Endodermal cell (in vitro differentiated cells): ENCODE measurements at regions not wholly inside any gene's neighbourhood (a gene's known extent, or its start where the extent isn't known, plus 50 kb on each side); places are given as distances from the start of the nearest gene placed in this dataset.

Experiments
- DNase-seq: peaks from one replicate; pipeline ENCODE4 v3.0.0-alpha.2; 2017
- H3K27ac ChIP-seq: 2 replicates; pipeline ENCODE4 v1.5.1; 2013; ENCODE audit warnings: mild to moderate bottlenecking, low read depth, low read length, moderate library complexity
- H3K27me3 ChIP-seq: 2 replicates; pipeline ENCODE4 v1.6.1; 2013; ENCODE audit warnings: mild to moderate bottlenecking, low read length, moderate library complexity; ENCODE audit not compliant: insufficient read depth, control insufficient read depth, poor library complexity, severe bottlenecking
- H3K36me3 ChIP-seq: 2 replicates; pipeline ENCODE4 v1.7.0; 2013; ENCODE audit warnings: mild to moderate bottlenecking, low read length, moderate library complexity; ENCODE audit not compliant: control insufficient read depth, insufficient read depth
- H3K4me1 ChIP-seq: one replicate; pipeline ENCODE4 v1.7.0; 2013; ENCODE audit warnings: low read length; ENCODE audit not compliant: control insufficient read depth, insufficient read depth
- H3K4me3 ChIP-seq: 2 replicates; pipeline ENCODE4 v1.5.1; 2013; ENCODE audit warnings: mild to moderate bottlenecking, low read length, moderate library complexity
- H3K9ac ChIP-seq: 2 replicates; pipeline ENCODE4 v1.6.1; 2013; ENCODE audit warnings: mild to moderate bottlenecking, low read length, moderate library complexity; ENCODE audit not compliant: poor library complexity, severe bottlenecking; ENCODE audit errors: extremely low read depth
- H3K9me3 ChIP-seq: 2 replicates; pipeline ENCODE4 v1.6.1; 2013; ENCODE audit warnings: mild to moderate bottlenecking, low read length, moderate library complexity; ENCODE audit not compliant: control insufficient read depth
- H3K27ac Mint-ChIP-seq: 2 replicates; pipeline ENCODE4 v1.8.0; 2020; ENCODE audit warnings: mixed read lengths
- H3K27me3 Mint-ChIP-seq: 2 replicates; pipeline ENCODE4 v1.8.0; 2021; ENCODE audit warnings: mild to moderate bottlenecking, mixed read lengths; ENCODE audit not compliant: insufficient read depth
- H3K36me3 Mint-ChIP-seq: 2 replicates; pipeline ENCODE4 v1.8.0; 2020; ENCODE audit warnings: low read depth, mixed read lengths
- H3K4me1 Mint-ChIP-seq: 2 replicates; pipeline ENCODE4 v1.8.0; 2020; ENCODE audit warnings: mixed read lengths
- H3K4me3 Mint-ChIP-seq: 2 replicates; pipeline ENCODE4 v1.8.0; 2020; ENCODE audit warnings: mild to moderate bottlenecking, moderate library complexity, mixed read lengths
- H3K9me3 Mint-ChIP-seq: 2 replicates; pipeline ENCODE4 v1.8.0; 2020; ENCODE audit warnings: mild to moderate bottlenecking, mixed read lengths
- WGBS, 2 experiments: methylation state at CpG; one replicate each; pipeline versions ENCODE4 v1.1.5 to v1.1.7; 2013; ENCODE audit warnings: missing lambda C conversion rate in 2 of 2, mixed read lengths in 1 of 2; ENCODE audit not compliant: insufficient coverage in 1 of 2, insufficient read length in 1 of 2; 5-methylcytosine and 5-hydroxymethylcytosine counted together
- TF ChIP-seq, protein P1 (sequence below): fragments of 200-600 bp; sonication (generic); conservative IDR thresholded peaks from 2 replicates; pipeline ENCODE4 v1.5.0; 2021; ENCODE audit warnings: antibody characterized with exemption, mild to moderate bottlenecking

DNA sequence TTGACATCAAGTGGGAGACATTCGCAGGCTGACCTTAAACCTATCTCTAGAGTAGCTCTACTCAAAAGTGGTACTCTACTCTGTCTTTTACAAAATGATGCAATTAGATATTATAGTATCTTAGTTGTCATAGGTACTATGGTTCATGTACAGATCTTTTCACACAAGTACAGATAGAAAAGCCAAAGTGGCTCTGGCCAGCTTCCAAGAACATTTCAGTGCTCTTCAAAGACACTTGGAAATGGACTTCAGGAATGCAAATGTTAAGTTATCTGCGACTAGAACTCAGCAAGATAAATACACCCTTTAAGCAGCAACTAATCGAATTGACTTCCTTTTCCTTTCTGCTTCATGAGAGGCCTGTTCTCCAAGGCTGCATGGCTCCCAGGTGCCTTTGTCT, 718.7 kb upstream of the FAM98A start:
- H3K9me3 ChIP-seq, result no peaks in the 10 kb centered on the region
- no peak overlapping the region for H3K9ac ChIP-seq
- no peak overlapping the region for H3K4me3 ChIP-seq
- Mint-ChIP-seq H3K36me3 (no peaks in the 10 kb centered on the region), H3K27ac (no peak overlapping the region), H3K9me3 (no peaks in the 10 kb centered on the region), H3K4me1 (peaks cover 2% of the 10 kb centered on the region), H3K27me3 (no peaks in the 10 kb centered on the region), H3K4me3 (no peak overlapping the region)
- no peak for DNase-seq
- no peaks in the 10 kb centered on the region for H3K27me3 ChIP-seq
- TF ChIP-seq, protein P1, sequence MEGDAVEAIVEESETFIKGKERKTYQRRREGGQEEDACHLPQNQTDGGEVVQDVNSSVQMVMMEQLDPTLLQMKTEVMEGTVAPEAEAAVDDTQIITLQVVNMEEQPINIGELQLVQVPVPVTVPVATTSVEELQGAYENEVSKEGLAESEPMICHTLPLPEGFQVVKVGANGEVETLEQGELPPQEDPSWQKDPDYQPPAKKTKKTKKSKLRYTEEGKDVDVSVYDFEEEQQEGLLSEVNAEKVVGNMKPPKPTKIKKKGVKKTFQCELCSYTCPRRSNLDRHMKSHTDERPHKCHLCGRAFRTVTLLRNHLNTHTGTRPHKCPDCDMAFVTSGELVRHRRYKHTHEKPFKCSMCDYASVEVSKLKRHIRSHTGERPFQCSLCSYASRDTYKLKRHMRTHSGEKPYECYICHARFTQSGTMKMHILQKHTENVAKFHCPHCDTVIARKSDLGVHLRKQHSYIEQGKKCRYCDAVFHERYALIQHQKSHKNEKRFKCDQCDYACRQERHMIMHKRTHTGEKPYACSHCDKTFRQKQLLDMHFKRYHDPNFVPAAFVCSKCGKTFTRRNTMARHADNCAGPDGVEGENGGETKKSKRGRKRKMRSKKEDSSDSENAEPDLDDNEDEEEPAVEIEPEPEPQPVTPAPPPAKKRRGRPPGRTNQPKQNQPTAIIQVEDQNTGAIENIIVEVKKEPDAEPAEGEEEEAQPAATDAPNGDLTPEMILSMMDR, result no peak
- WGBS, 2 experiments, result 89 to 90% methylated on average over 2 to 3 of the region's 3 CpGs
- H3K27ac ChIP-seq, result no peak overlapping the region
- no peaks in the 10 kb centered on the region for H3K4me1 ChIP-seq
- H3K36me3 ChIP-seq, result no peaks in the 10 kb centered on the region

DNA sequence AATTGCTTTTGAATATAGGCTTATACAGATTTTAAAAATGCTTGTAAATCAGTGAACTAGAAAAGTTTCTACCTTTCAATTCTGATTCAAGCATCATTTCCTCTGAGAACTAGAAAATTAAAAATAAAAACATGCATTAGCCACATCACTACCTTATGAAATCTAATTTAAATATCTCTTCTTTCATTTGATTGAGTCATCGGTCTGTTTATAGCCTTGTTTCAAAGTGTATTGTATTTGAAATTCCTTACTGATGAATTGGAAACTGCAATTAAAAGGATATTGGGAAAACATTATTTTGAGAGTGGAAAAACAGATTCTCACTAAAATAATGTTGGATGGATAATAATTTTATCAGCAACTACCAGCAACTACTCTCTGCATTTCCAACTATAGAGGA, 717.7 kb upstream of the FAM98A start:
- H3K27ac Mint-ChIP-seq, result no peak overlapping the region
- no peaks in the 10 kb centered on the region for H3K36me3 Mint-ChIP-seq
- no peak overlapping the region for H3K27ac ChIP-seq
- H3K27me3 ChIP-seq, result no peaks in the 10 kb centered on the region
- no peaks in the 10 kb centered on the region for H3K36me3 ChIP-seq
- no peaks in the 10 kb centered on the region for H3K27me3 Mint-ChIP-seq
- no peak overlapping the region for H3K4me3 Mint-ChIP-seq
- WGBS, 2 experiments, result 100% methylated on average over 1 of the region's 1 CpG; no CpG with 5 or more reads in 1 of the 2 experiments
- no peak overlapping the region for H3K4me3 ChIP-seq
- no peak overlapping the region for H3K9ac ChIP-seq
- no peaks in the 10 kb centered on the region for H3K9me3 ChIP-seq
- H3K4me1 Mint-ChIP-seq, result peaks cover 2% of the 10 kb centered on the region
- H3K9me3 Mint-ChIP-seq, result no peaks in the 10 kb centered on the region
- DNase-seq, result no peak
- TF ChIP-seq, protein P1, result no peak
- no peaks in the 10 kb centered on the region for H3K4me1 ChIP-seq

DNA sequence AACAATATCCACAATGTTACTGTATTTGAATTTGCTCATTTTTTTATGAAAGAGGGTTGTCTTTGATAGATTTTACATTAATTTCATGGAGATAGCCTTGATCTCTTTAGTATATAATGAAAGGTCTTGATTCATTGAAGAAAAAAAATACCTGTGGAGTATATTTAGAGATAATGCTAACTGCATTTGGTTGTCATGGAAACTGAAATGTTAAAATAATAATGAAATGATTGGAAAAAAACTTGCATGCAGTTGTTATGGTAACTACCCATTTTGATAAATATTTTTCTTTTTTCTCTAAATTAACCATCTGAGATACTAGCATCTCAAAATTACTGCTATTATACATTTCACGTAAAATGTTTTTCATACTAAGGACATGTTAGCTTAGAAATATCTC, 712.7 kb upstream of the FAM98A start:
- H3K4me1 Mint-ChIP-seq, result peaks cover 7% of the 10 kb centered on the region

More for the DNA sequence above, 712.7 kb upstream of the FAM98A start:
- H3K36me3 ChIP-seq, result no peaks in the 10 kb centered on the region
- TF ChIP-seq, protein P1, result no peak
- H3K4me3 Mint-ChIP-seq, result no peak overlapping the region
- H3K27ac Mint-ChIP-seq, result no peak overlapping the region
- no peaks in the 10 kb centered on the region for H3K36me3 Mint-ChIP-seq
- DNase-seq, result no peak
- no CpG with 5 or more reads among the region's 1 CpG for WGBS, 2 experiments
- H3K9me3 Mint-ChIP-seq, result no peaks in the 10 kb centered on the region
- no peak overlapping the region for H3K27ac ChIP-seq
- H3K9me3 ChIP-seq, result no peaks in the 10 kb centered on the region
- no peaks in the 10 kb centered on the region for H3K27me3 Mint-ChIP-seq
- no peaks in the 10 kb centered on the region for H3K27me3 ChIP-seq
- H3K9ac ChIP-seq, result no peak overlapping the region
- H3K4me1 ChIP-seq, result no peaks in the 10 kb centered on the region
- no peak overlapping the region for H3K4me3 ChIP-seq
